ENCODE measurements at regions not wholly inside any gene's neighbourhood (a gene's known extent, or its start where the extent isn't known, plus 50 kb on each side); places are given as distances from the start of the nearest gene placed in this dataset.

DNA sequence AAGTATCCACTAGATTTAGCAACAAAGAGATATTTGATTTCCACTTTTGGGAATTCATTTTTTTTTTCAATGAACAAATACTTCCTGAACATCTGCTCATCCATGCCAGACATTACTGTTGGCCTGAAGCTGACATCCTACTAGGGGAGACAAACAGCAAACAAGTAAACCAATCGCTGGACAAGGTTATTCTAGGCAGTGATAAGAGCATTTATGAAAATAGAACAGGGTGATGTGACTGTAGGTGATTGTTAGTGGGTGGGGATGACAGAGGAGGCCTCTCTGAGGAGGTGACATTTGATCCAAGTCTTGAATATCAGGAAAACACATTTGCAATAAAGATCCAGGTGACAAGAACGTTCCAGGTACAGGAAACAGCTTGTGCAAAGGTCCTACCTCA, 89.1 kb upstream of the FAM180A start:
- no peaks in the 10 kb centered on the region for H3K9me3 Mint-ChIP-seq

More for the DNA sequence above, 89.1 kb upstream of the FAM180A start:
- Mint-ChIP-seq H3K36me3 (ENCODE audit: low read depth) (no peaks in the 10 kb centered on the region), H3K4me1 (peaks cover 13% of the 10 kb centered on the region; the same call in 2 of the 3 replicates), H3K27ac (no peak overlapping the region), H3K27me3 (ENCODE audit: insufficient read depth, low read depth, poor library complexity) (no peaks in the 10 kb centered on the region), H3K4me3 (no peak overlapping the region)
- ATAC-seq (no peak), DNase-seq (ENCODE audit: low spot score) (no peak)
- Histone ChIP-seq H3K79me2 (replicated peaks; ENCODE audit: insufficient read depth) (no peaks in the 10 kb centered on the region), H3K27me3 (ENCODE audit: insufficient read depth) (no peaks in the 10 kb centered on the region), H3K4me1 (ENCODE audit: insufficient read depth) (no peaks in the 10 kb centered on the region), H3K4me2 (no peak overlapping the region), H4K20me1 (replicated peaks; ENCODE audit: insufficient read depth) (no peaks in the 10 kb centered on the region), H3K4me3 (no peak overlapping the region), H3F3A (replicated peaks; ENCODE audit: low read depth) (no peaks in the 10 kb centered on the region), H3K36me3 (ENCODE audit: insufficient read depth) (no peaks in the 10 kb centered on the region), H3K9me2 (ENCODE audit: insufficient read depth) (0 out of 2 replicates have a peak, but pooled peaks cover 6% of the 10 kb centered on the region), H3K27ac (ENCODE audit: low read depth) (no peak overlapping the region), H2AFZ (no peak overlapping the region)
- TF ChIP-seq, protein P1, sequence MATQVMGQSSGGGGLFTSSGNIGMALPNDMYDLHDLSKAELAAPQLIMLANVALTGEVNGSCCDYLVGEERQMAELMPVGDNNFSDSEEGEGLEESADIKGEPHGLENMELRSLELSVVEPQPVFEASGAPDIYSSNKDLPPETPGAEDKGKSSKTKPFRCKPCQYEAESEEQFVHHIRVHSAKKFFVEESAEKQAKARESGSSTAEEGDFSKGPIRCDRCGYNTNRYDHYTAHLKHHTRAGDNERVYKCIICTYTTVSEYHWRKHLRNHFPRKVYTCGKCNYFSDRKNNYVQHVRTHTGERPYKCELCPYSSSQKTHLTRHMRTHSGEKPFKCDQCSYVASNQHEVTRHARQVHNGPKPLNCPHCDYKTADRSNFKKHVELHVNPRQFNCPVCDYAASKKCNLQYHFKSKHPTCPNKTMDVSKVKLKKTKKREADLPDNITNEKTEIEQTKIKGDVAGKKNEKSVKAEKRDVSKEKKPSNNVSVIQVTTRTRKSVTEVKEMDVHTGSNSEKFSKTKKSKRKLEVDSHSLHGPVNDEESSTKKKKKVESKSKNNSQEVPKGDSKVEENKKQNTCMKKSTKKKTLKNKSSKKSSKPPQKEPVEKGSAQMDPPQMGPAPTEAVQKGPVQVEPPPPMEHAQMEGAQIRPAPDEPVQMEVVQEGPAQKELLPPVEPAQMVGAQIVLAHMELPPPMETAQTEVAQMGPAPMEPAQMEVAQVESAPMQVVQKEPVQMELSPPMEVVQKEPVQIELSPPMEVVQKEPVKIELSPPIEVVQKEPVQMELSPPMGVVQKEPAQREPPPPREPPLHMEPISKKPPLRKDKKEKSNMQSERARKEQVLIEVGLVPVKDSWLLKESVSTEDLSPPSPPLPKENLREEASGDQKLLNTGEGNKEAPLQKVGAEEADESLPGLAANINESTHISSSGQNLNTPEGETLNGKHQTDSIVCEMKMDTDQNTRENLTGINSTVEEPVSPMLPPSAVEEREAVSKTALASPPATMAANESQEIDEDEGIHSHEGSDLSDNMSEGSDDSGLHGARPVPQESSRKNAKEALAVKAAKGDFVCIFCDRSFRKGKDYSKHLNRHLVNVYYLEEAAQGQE (IDR thresholded peaks at IDR 0.05; ENCODE audit: unreplicated experiment): no peak
- TF ChIP-seq, protein P2, sequence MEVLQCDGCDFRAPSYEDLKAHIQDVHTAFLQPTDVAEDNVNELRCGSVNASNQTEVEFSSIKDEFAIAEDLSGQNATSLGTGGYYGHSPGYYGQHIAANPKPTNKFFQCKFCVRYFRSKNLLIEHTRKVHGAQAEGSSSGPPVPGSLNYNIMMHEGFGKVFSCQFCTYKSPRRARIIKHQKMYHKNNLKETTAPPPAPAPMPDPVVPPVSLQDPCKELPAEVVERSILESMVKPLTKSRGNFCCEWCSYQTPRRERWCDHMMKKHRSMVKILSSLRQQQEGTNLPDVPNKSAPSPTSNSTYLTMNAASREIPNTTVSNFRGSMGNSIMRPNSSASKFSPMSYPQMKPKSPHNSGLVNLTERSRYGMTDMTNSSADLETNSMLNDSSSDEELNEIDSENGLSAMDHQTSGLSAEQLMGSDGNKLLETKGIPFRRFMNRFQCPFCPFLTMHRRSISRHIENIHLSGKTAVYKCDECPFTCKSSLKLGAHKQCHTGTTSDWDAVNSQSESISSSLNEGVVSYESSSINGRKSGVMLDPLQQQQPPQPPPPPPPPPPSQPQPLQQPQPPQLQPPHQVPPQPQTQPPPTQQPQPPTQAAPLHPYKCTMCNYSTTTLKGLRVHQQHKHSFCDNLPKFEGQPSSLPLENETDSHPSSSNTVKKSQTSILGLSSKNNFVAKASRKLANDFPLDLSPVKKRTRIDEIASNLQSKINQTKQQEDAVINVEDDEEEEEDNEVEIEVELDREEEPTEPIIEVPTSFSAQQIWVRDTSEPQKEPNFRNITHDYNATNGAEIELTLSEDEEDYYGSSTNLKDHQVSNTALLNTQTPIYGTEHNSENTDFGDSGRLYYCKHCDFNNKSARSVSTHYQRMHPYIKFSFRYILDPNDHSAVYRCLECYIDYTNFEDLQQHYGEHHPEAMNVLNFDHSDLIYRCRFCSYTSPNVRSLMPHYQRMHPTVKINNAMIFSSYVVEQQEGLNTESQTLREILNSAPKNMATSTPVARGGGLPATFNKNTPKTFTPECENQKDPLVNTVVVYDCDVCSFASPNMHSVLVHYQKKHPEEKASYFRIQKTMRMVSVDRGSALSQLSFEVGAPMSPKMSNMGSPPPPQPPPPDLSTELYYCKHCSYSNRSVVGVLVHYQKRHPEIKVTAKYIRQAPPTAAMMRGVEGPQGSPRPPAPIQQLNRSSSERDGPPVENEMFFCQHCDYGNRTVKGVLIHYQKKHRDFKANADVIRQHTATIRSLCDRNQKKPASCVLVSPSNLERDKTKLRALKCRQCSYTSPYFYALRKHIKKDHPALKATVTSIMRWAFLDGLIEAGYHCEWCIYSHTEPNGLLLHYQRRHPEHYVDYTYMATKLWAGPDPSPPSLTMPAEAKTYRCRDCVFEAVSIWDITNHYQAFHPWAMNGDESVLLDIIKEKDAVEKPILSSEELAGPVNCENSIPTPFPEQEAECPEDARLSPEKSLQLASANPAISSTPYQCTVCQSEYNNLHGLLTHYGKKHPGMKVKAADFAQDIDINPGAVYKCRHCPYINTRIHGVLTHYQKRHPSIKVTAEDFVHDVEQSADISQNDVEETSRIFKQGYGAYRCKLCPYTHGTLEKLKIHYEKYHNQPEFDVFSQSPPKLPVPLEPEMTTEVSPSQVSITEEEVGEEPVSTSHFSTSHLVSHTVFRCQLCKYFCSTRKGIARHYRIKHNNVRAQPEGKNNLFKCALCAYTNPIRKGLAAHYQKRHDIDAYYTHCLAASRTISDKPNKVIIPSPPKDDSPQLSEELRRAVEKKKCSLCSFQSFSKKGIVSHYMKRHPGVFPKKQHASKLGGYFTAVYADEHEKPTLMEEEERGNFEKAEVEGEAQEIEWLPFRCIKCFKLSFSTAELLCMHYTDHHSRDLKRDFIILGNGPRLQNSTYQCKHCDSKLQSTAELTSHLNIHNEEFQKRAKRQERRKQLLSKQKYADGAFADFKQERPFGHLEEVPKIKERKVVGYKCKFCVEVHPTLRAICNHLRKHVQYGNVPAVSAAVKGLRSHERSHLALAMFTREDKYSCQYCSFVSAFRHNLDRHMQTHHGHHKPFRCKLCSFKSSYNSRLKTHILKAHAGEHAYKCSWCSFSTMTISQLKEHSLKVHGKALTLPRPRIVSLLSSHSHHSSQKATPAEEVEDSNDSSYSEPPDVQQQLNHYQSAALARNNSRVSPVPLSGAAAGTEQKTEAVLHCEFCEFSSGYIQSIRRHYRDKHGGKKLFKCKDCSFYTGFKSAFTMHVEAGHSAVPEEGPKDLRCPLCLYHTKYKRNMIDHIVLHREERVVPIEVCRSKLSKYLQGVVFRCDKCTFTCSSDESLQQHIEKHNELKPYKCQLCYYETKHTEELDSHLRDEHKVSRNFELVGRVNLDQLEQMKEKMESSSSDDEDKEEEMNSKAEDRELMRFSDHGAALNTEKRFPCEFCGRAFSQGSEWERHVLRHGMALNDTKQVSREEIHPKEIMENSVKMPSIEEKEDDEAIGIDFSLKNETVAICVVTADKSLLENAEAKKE (CRISPR knock-in tag; IDR thresholded peaks at IDR 0.05): no peak
- no peak for TF ChIP-seq ZNF331 (CRISPR knock-in tag; IDR thresholded peaks at IDR 0.05; ENCODE audit: low read depth)

All from GM23338 (cell line).